GM19023 (cell line): ENCODE measurements at regions not wholly inside any gene's neighbourhood (a gene's known extent, or its start where the extent isn't known, plus 50 kb on each side); places are given as distances from the start of the nearest gene placed in this dataset.

Experiments
- ATAC-seq: cut with Tn5 transposase; IDR thresholded peaks from one replicate; pipeline ENCODE4 v1.9.1; 2021; ENCODE audit warnings: mild to moderate bottlenecking, moderate library complexity; ENCODE audit not compliant: unreplicated experiment

GRCh38 chr20:1720845-1721475 is 63.4 kb upstream of the SIRPG start:
- ATAC-seq, result no peak

DNA sequence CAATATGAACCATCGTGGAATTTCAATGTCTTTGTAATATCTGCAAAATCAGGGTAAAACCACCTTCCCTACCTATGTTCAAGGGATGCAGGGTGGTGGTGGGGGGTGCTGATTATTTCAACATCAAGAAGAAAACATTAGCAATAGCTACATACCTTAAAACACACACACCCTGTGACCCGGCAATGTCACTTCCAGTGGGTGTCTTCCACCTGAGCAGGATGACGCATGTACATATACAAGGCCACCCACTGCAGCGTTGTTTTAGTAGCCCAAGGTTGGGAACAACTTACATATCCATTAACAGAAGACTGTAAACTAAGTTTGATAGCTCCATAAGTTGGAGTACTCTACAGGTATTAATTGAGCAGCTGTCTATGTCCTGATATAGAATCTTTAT is 62.6 kb upstream of the SIRPG start:
- ATAC-seq, result no peak

- ATAC-seq, result no peak
These were observed 61.2 kb upstream of the SIRPG start for GRCh38 chr20:1718604-1719384.

GRCh38 chr20:1712634-1713624 is 55.4 kb upstream of the SIRPG start:
- ATAC-seq, result no peak

- no peak for ATAC-seq
These were observed 54.4 kb upstream of the SIRPG start for GRCh38 chr20:1711826-1712601.

- no peak for ATAC-seq
These were observed 53.7 kb upstream of the SIRPG start for GRCh38 chr20:1711266-1711665.

GRCh38 chr20:1710484-1710883 is 52.9 kb upstream of the SIRPG start:
- ATAC-seq, result no peak

- ATAC-seq, result no peak
These were observed 50.2 kb upstream of the SIRPG start for GRCh38 chr20:1707588-1708449.
